H1 (cell line): ENCODE measurements at regions not wholly inside any gene's neighbourhood (a gene's known extent, or its start where the extent isn't known, plus 50 kb on each side); places are given as distances from the start of the nearest gene placed in this dataset.

Experiments used
- CTCF ChIA-PET: fragments of 300-600 bp; sonication (Branson Sonifier 250); formaldehyde crosslinking; loops from one replicate; lab custom pipeline; 2021; ENCODE audit not compliant: partially characterized antibody; lab: Charles Lee
- POLR2A ChIA-PET: fragments of 300-600 bp; sonication (Branson Sonifier 250); formaldehyde crosslinking; loops from one replicate; lab custom pipeline; 2021; ENCODE audit warnings: inconsistent platforms; ENCODE audit not compliant: partially characterized antibody; lab: Charles Lee
- DNase-seq, 2 experiments: peaks; one replicate each; pipeline versions ENCODE4 v3.0.0 to v3.0.0-alpha.2; 2010 to 2022; ENCODE audit warnings: low spot score in 2 of 2, low read depth in 1 of 2, mixed read lengths in 1 of 2
- FAIRE-seq: peaks from 2 replicates; lab custom pipeline; 2011; peaks lifted over from hg19 to GRCh38; lab: Jason Lieb, UNC
- H2AFZ ChIP-seq: 2 replicates; pipeline ENCODE4 v1.8.1; 2012; ENCODE audit warnings: low read length, inconsistent platforms
- H2AK5ac ChIP-seq: 2 replicates; pipeline ENCODE4 v1.6.1; 2013; ENCODE audit warnings: low read depth, low read length
- H2BK120ac ChIP-seq: replicated peaks from 2 replicates; pipeline ENCODE3; 2013; ENCODE audit warnings: low read depth, low read length, inconsistent platforms
- H2BK12ac ChIP-seq: 2 replicates; pipeline ENCODE4 v1.6.1; 2013; ENCODE audit warnings: low read depth, low read length
- H2BK15ac ChIP-seq: 2 replicates; pipeline ENCODE4 v1.6.1; 2013; ENCODE audit warnings: low read length
- H2BK20ac ChIP-seq: 2 replicates; pipeline ENCODE4 v1.6.1; 2013; ENCODE audit warnings: low read length
- H2BK5ac ChIP-seq: 2 replicates; pipeline ENCODE4 v1.6.1; 2013; ENCODE audit warnings: low read depth, low read length
- H3K14ac ChIP-seq: 2 replicates; pipeline ENCODE4 v1.6.1; 2013; ENCODE audit warnings: inconsistent platforms; ENCODE audit not compliant: insufficient read length
- H3K18ac ChIP-seq: 2 replicates; pipeline ENCODE4 v1.6.1; 2013; ENCODE audit warnings: low read length; ENCODE audit errors: extremely low read depth
- H3K23ac ChIP-seq: 2 replicates; pipeline ENCODE4 v1.6.1; 2013; ENCODE audit warnings: inconsistent platforms; ENCODE audit not compliant: insufficient read length
- H3K23me2 ChIP-seq: 2 replicates; pipeline ENCODE4 v1.6.1; 2013; ENCODE audit warnings: low read depth, low read length
- H3K27ac ChIP-seq: 2 replicates; pipeline ENCODE4 v1.6.1; 2011; ENCODE audit warnings: low read depth, low read length, inconsistent platforms
- H3K27me3 ChIP-seq, 4 experiments: replicated peaks in 1 of 4; 1 replicate in 1 of 4; 2 replicates in 3 of 4; pipeline versions ENCODE4 v1.6.1 to v1.8.1; 2011 to 2013; ENCODE audit warnings: low read length in 3 of 4, mild to moderate bottlenecking in 3 of 4, inconsistent platforms in 2 of 4, mixed read lengths in 2 of 4, moderate library complexity in 1 of 4; ENCODE audit not compliant: control insufficient read depth in 3 of 4, insufficient read depth in 3 of 4; ENCODE audit errors: extremely low read depth in 1 of 4
- H3K36me3 ChIP-seq, 4 experiments: 2 replicates each; pipeline versions ENCODE4 v1.6.1 to v1.8.1; 2011 to 2013; ENCODE audit warnings: mild to moderate bottlenecking in 4 of 4, low read length in 3 of 4, moderate library complexity in 2 of 4, control low read depth in 1 of 4, inconsistent platforms in 1 of 4; ENCODE audit not compliant: insufficient read depth in 4 of 4, control insufficient read depth in 2 of 4
- H3K4ac ChIP-seq: replicated peaks from 2 replicates; pipeline ENCODE3; 2013; ENCODE audit warnings: low read length, low read depth, mixed read lengths, inconsistent platforms; ENCODE audit not compliant: insufficient read length
- H3K4me1 ChIP-seq, 4 experiments: replicated peaks in 1 of 4; 1 replicate in 1 of 4; 2 replicates in 3 of 4; pipeline versions ENCODE4 v1.6.1 to v1.8.1; 2011 to 2013; ENCODE audit warnings: low read length in 3 of 4, inconsistent platforms in 2 of 4, mixed read lengths in 1 of 4; ENCODE audit not compliant: insufficient read depth in 4 of 4, control insufficient read depth in 3 of 4
- H3K4me2 ChIP-seq, 2 experiments: 2 replicates each; pipeline versions ENCODE4 v1.6.1 to v1.8.1; 2011 to 2013; ENCODE audit warnings: low read depth in 2 of 2, low read length in 2 of 2, control low read depth in 1 of 2, inconsistent platforms in 1 of 2, mild to moderate bottlenecking in 1 of 2; ENCODE audit not compliant: insufficient read depth in 1 of 2
- H3K4me3 ChIP-seq, 4 experiments: fragments of 200-600, 300-600 bp in 1 of 4; sonication (generic), shearing (Covaris generic), sonication (Bioruptor Twin) in 1 of 4; 2 replicates each; pipeline versions ENCODE4 v1.5.1 to v1.8.1; 2011 to 2016; ENCODE audit warnings: low read length in 4 of 4, low read depth in 3 of 4, control low read depth in 2 of 4, inconsistent platforms in 2 of 4, mild to moderate bottlenecking in 2 of 4, mixed read lengths in 1 of 4, moderate library complexity in 1 of 4; ENCODE audit not compliant: insufficient read depth in 2 of 4; ENCODE audit errors: extremely low read depth in 1 of 4
- H3K56ac ChIP-seq: replicated peaks from 2 replicates; pipeline ENCODE3; 2013; ENCODE audit warnings: low read depth, mild to moderate bottlenecking, mixed read lengths, low read length, inconsistent platforms; ENCODE audit not compliant: insufficient read length
- H3K79me1 ChIP-seq: 2 replicates; pipeline ENCODE4 v1.6.1; 2013; ENCODE audit warnings: low read depth, low read length, control low read depth
- H3K79me2 ChIP-seq, 2 experiments: 2 replicates each; pipeline versions ENCODE4 v1.6.1 to v1.8.1; 2012 to 2013; ENCODE audit warnings: low read length in 2 of 2, mild to moderate bottlenecking in 2 of 2, inconsistent platforms in 1 of 2; ENCODE audit not compliant: insufficient read depth in 2 of 2, control insufficient read depth in 1 of 2
- H3K9ac ChIP-seq, 4 experiments: replicated peaks in 1 of 4; 1 replicate in 1 of 4; 2 replicates in 3 of 4; pipeline versions ENCODE4 v1.6.1 to v1.8.1; 2011 to 2013; ENCODE audit warnings: low read depth in 3 of 4, low read length in 3 of 4, control low read depth in 2 of 4, mild to moderate bottlenecking in 2 of 4, moderate library complexity in 2 of 4, inconsistent platforms in 1 of 4; ENCODE audit errors: extremely low read depth in 1 of 4
- H3K9me3 ChIP-seq, 2 experiments: 2 replicates each; pipeline versions ENCODE4 v1.6.1 to v1.8.1; 2012 to 2013; ENCODE audit warnings: mild to moderate bottlenecking in 2 of 2, moderate library complexity in 2 of 2, control low read depth in 1 of 2, inconsistent platforms in 1 of 2, low read depth in 1 of 2, low read length in 1 of 2, mixed read lengths in 1 of 2; ENCODE audit not compliant: insufficient read depth in 2 of 2
- H4K20me1 ChIP-seq, 2 experiments: replicated peaks in 1 of 2; 2 replicates each; pipeline versions ENCODE3 to v1.8.1; 2011 to 2013; ENCODE audit warnings: inconsistent platforms in 2 of 2, low read length in 2 of 2, mild to moderate bottlenecking in 1 of 2; ENCODE audit not compliant: insufficient read depth in 2 of 2, control insufficient read depth in 1 of 2
- H4K5ac ChIP-seq: 2 replicates; pipeline ENCODE4 v1.6.1; 2013; ENCODE audit warnings: low read length, low read depth, mixed read lengths, inconsistent platforms; ENCODE audit not compliant: insufficient read length
- H4K8ac ChIP-seq: 2 replicates; pipeline ENCODE4 v1.8.0; 2013; ENCODE audit warnings: mild to moderate bottlenecking, moderate library complexity, low read length, inconsistent platforms; ENCODE audit not compliant: insufficient read depth; ENCODE audit errors: extremely low read depth
- H4K91ac ChIP-seq: replicated peaks from 2 replicates; pipeline ENCODE3; 2013; ENCODE audit warnings: low read length, mixed read lengths, inconsistent platforms; ENCODE audit not compliant: insufficient read length
- BCL11A ChIP-seq, 2 experiments: IDR thresholded peaks; one replicate each; pipeline ENCODE4 v1.6.1; 2011; ENCODE audit warnings: low read depth in 2 of 2, low read length in 2 of 2, mild to moderate bottlenecking in 2 of 2
- EZH2 ChIP-seq: fragments of 200-600 bp; sonication (generic); IDR thresholded peaks from 2 replicates; pipeline ENCODE4 v1.7.1; 2012; ENCODE audit warnings: low read depth, mild to moderate bottlenecking, moderate library complexity, low read length, inconsistent platforms; ENCODE audit not compliant: severe bottlenecking
- FOSL1 ChIP-seq: IDR thresholded peaks from 2 replicates; pipeline ENCODE4 v1.6.1; 2011; ENCODE audit warnings: mild to moderate bottlenecking, low read depth, low read length, moderate library complexity; ENCODE audit not compliant: insufficient read depth
- RAD21 ChIP-seq, 2 experiments: IDR thresholded peaks in 1 of 2; conservative IDR thresholded peaks in 1 of 2; 2 replicates each; pipeline ENCODE4 v1.6.1; 2011; ENCODE audit warnings: low read depth in 2 of 2, low read length in 2 of 2, improper control_type of control experiment in 1 of 2, inconsistent platforms in 1 of 2, mild to moderate bottlenecking in 1 of 2, moderate library complexity in 1 of 2
- RFX5 ChIP-seq: IDR thresholded peaks from 2 replicates; pipeline ENCODE4 v1.6.1; 2011; ENCODE audit warnings: low read depth, low read length, improper control_type of control experiment, borderline replicate concordance
- SP1 ChIP-seq: IDR thresholded peaks from 2 replicates; pipeline ENCODE4 v1.6.1; 2011; ENCODE audit warnings: low read depth, low read length
- SP2 ChIP-seq: IDR thresholded peaks from 2 replicates; pipeline ENCODE4 v1.6.1; 2012; ENCODE audit warnings: mild to moderate bottlenecking, low read length, inconsistent platforms
- TAF7 ChIP-seq: optimal IDR thresholded peaks from 2 replicates; pipeline ENCODE3; 2011; ENCODE audit warnings: low read depth, mild to moderate bottlenecking, inconsistent platforms, low read length, moderate library complexity, borderline replicate concordance
- WGBS, 2 experiments: shearing (Covaris generic) in 1 of 2; methylation state at CpG; one replicate each; pipeline versions ENCODE4 v1.1.6 to v1.1.7; 2013 to 2015; ENCODE audit warnings: low lambda C conversion rate in 2 of 2, mixed read lengths in 2 of 2, inconsistent platforms in 1 of 2, low coverage in 1 of 2, missing lambda C conversion rate in 1 of 2; ENCODE audit not compliant: insufficient replicate concordance in 2 of 2, insufficient coverage in 1 of 2, insufficient read length in 1 of 2; ENCODE audit errors: extremely low coverage in 1 of 2, missing lambda C conversion rate in 1 of 2; 5-methylcytosine and 5-hydroxymethylcytosine counted together
- TF ChIP-seq, protein P1 (sequence below): IDR thresholded peaks from 2 replicates; pipeline ENCODE4 v1.6.1; 2011; ENCODE audit warnings: low read depth, mild to moderate bottlenecking, low read length; ENCODE audit not compliant: insufficient read depth

DNA sequence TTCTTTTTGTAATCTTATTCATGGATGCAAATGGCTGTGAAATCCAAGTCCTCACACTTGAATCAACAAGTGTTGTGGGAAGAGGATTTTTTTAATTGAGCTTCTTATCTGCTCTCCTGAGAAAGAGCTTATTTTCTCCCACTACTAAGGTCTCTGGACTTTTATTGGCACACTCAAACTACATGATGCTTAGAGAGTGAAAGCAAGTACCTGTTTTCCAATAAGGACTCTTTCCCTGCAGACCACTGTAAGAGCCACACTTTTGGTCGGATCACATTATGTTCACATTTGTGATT lies 546.4 kb upstream of the ARRDC3 start:
- H2BK120ac ChIP-seq: no peak overlapping the region
- no peak overlapping the region for H3K27ac ChIP-seq
- no peak overlapping the region for H2BK5ac ChIP-seq
- H4K8ac ChIP-seq: no peak overlapping the region
- 85% methylated on average over 1 of the region's 1 CpG; no CpG with 5 or more reads in 1 of the 2 experiments for WGBS, 2 experiments
- H3K4me1 ChIP-seq: no peaks in the 10 kb centered on the region
- H3K4me2 ChIP-seq: no peak overlapping the region
- FAIRE-seq: no peak
- no peaks in the 10 kb centered on the region for H3K9me3 ChIP-seq
- H3K23ac ChIP-seq: no peak overlapping the region
- H4K91ac ChIP-seq: no peak overlapping the region
- H3K79me2 ChIP-seq: no peaks in the 10 kb centered on the region
- H3K79me1 ChIP-seq: no peaks in the 10 kb centered on the region
- no peaks in the 10 kb centered on the region for H3K23me2 ChIP-seq
- H3K9ac ChIP-seq: no peak overlapping the region
- no peak overlapping the region for H3K56ac ChIP-seq
- H2BK20ac ChIP-seq: no peak overlapping the region
- H4K20me1 ChIP-seq: no peaks in the 10 kb centered on the region
- H2BK12ac ChIP-seq: no peak overlapping the region
- no peak overlapping the region for H3K14ac ChIP-seq
- H3K36me3 ChIP-seq: no peaks in the 10 kb centered on the region
- CTCF ChIA-PET: interaction anchor here (0.7 to 2.2 kb wide), 24 partner anchors 9 to 839 kb away, joined by 3 to 10 read pairs (median 3); no protein-coding TSS in a partner anchor
- DNase-seq: no peak
- TF ChIP-seq FOSL1: no peak
- no peak for TF ChIP-seq RFX5
- no peak for TF ChIP-seq SP2
- TF ChIP-seq SP1: no peak
- TF ChIP-seq RAD21 (IDR thresholded peaks at IDR 0.05 in 1 of 2, conservative IDR thresholded peaks at IDR 0.05 in 1 of 2; ENCODE audit: low read depth in 2 of 2, low read length in 2 of 2): no peak
- TF ChIP-seq, protein P1, sequence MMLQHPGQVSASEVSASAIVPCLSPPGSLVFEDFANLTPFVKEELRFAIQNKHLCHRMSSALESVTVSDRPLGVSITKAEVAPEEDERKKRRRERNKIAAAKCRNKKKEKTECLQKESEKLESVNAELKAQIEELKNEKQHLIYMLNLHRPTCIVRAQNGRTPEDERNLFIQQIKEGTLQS: no peak
- no peak for TF ChIP-seq TAF7
- no peak for TF ChIP-seq BCL11A (IDR thresholded peaks at IDR 0.05; ENCODE audit: low read depth in 2 of 2, low read length in 2 of 2)
- no peak for TF ChIP-seq EZH2
- peak overlapping the region; percentile 18; the same call in 1 of the 2 replicates for H2AFZ ChIP-seq
- no peak overlapping the region; the same call in 1 of the 2 replicates for H3K18ac ChIP-seq
- H3K27me3 ChIP-seq: no peaks in the 10 kb centered on the region
- POLR2A ChIA-PET: interaction anchor here (0.6 kb wide), 1 partner anchor 547 kb away, joined by 3 read pairs; no protein-coding TSS in a partner anchor
- no peak overlapping the region for H3K4me3 ChIP-seq
- H3K4ac ChIP-seq: no peak overlapping the region
- no peak overlapping the region for H2AK5ac ChIP-seq
- H2BK15ac ChIP-seq: no peak overlapping the region
- no peak overlapping the region for H4K5ac ChIP-seq
